DND-41 (cell line): ENCODE measurements at regions not wholly inside any gene's neighbourhood (a gene's known extent, or its start where the extent isn't known, plus 50 kb on each side); places are given as distances from the start of the nearest gene placed in this dataset.

Experiments used
- ATAC-seq: fragments of 200-7000 bp; cut with Tn5 transposase; 3 replicates; pipeline ENCODE4 v1.9.1; 2021; ENCODE audit warnings: low read depth; ENCODE audit not compliant: insufficient read depth
- DNase-seq: peaks from one replicate; pipeline ENCODE4 v3.0.0-alpha.2; 2020
- H2AFZ ChIP-seq: 2 replicates; pipeline ENCODE4 v1.6.0; 2012; ENCODE audit warnings: low read depth, low read length
- H3K27ac ChIP-seq: 2 replicates; pipeline ENCODE4 v1.5.1; 2012; ENCODE audit warnings: low read length, inconsistent platforms
- H3K27me3 ChIP-seq: fragments of 200-600 bp; sonication (generic); 2 replicates; pipeline ENCODE4 v1.6.0; 2012; ENCODE audit warnings: low read length, mild to moderate bottlenecking, inconsistent platforms; ENCODE audit not compliant: insufficient read depth, poor library complexity
- H3K36me3 ChIP-seq: 2 replicates; pipeline ENCODE4 v1.5.1; 2012; ENCODE audit warnings: low read length, inconsistent platforms; ENCODE audit not compliant: insufficient read depth
- H3K4me1 ChIP-seq: 2 replicates; pipeline ENCODE4 v1.5.1; 2012; ENCODE audit warnings: mild to moderate bottlenecking, low read length; ENCODE audit not compliant: insufficient read depth
- H3K4me2 ChIP-seq: 2 replicates; pipeline ENCODE4 v1.6.0; 2012; ENCODE audit warnings: mild to moderate bottlenecking, moderate library complexity, low read length, inconsistent platforms; ENCODE audit not compliant: insufficient read depth
- H3K4me3 ChIP-seq, 2 experiments: fragments of 200-600 bp in 1 of 2; shearing (Covaris generic) in 1 of 2; 2 replicates each; pipeline ENCODE4 v1.5.1; 2012 to 2016; ENCODE audit warnings: inconsistent platforms in 2 of 2, low read length in 2 of 2, mild to moderate bottlenecking in 2 of 2, low read depth in 1 of 2, moderate library complexity in 1 of 2
- H3K79me2 ChIP-seq: 2 replicates; pipeline ENCODE4 v1.6.0; 2012; ENCODE audit warnings: low read length, inconsistent platforms; ENCODE audit not compliant: insufficient read depth
- H3K9ac ChIP-seq: 2 replicates; pipeline ENCODE4 v1.6.0; 2012; ENCODE audit warnings: low read depth, mild to moderate bottlenecking, inconsistent platforms, low read length, moderate library complexity
- H3K9me3 ChIP-seq: 2 replicates; pipeline ENCODE4 v1.5.1; 2012; ENCODE audit warnings: low read length, moderate library complexity, mild to moderate bottlenecking, inconsistent platforms; ENCODE audit not compliant: insufficient read depth, severe bottlenecking
- H4K20me1 ChIP-seq: 2 replicates; pipeline ENCODE4 v1.6.0; 2012; ENCODE audit warnings: low read length; ENCODE audit not compliant: insufficient read depth
- EZH2 ChIP-seq: IDR thresholded peaks from 3 replicates; pipeline ENCODE4 v1.6.1; 2012; ENCODE audit warnings: borderline replicate concordance, low read depth, mild to moderate bottlenecking, moderate library complexity, low read length, inconsistent platforms; ENCODE audit not compliant: severe bottlenecking
- TF ChIP-seq, protein P1 (sequence below): IDR thresholded peaks from 2 replicates; pipeline ENCODE4 v1.5.1; 2012; ENCODE audit warnings: borderline replicate concordance, low read length, moderate library complexity, mild to moderate bottlenecking; ENCODE audit not compliant: poor library complexity, severe bottlenecking; ENCODE audit errors: extremely low read depth

DNA sequence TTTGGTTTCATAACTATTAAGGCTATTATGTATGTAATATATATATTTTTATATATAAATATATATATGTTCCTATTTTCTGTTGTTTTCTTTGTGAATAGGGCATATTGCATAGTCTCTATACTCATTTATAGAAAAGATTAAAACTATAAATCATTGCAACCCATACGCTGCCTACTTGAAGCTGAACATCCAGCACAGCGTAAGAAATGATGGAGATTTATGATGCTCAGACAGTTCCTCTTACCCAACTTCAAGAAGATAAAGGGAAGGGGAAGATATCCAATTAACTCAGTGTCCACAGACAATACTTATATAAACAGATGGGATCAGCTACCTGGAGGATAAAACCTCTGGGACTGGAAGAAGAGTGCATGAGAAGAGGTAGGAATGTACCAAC lies 791.7 kb downstream of the FAM181B start:
- H3K4me3 ChIP-seq, result no peak overlapping the region
- no peak overlapping the region for H3K9ac ChIP-seq
- TF ChIP-seq, protein P1, sequence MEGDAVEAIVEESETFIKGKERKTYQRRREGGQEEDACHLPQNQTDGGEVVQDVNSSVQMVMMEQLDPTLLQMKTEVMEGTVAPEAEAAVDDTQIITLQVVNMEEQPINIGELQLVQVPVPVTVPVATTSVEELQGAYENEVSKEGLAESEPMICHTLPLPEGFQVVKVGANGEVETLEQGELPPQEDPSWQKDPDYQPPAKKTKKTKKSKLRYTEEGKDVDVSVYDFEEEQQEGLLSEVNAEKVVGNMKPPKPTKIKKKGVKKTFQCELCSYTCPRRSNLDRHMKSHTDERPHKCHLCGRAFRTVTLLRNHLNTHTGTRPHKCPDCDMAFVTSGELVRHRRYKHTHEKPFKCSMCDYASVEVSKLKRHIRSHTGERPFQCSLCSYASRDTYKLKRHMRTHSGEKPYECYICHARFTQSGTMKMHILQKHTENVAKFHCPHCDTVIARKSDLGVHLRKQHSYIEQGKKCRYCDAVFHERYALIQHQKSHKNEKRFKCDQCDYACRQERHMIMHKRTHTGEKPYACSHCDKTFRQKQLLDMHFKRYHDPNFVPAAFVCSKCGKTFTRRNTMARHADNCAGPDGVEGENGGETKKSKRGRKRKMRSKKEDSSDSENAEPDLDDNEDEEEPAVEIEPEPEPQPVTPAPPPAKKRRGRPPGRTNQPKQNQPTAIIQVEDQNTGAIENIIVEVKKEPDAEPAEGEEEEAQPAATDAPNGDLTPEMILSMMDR, result no peak
- no peak for TF ChIP-seq EZH2
- no peak overlapping the region for H3K27ac ChIP-seq
- H3K4me1 ChIP-seq, result no peaks in the 10 kb centered on the region
- no peak for ATAC-seq
- H2AFZ ChIP-seq, result no peak overlapping the region
- no peaks in the 10 kb centered on the region for H3K79me2 ChIP-seq
- no peaks in the 10 kb centered on the region for H3K9me3 ChIP-seq
- no peak for DNase-seq
- H4K20me1 ChIP-seq, result no peaks in the 10 kb centered on the region
- no peak overlapping the region for H3K4me2 ChIP-seq
- H3K36me3 ChIP-seq, result no peaks in the 10 kb centered on the region
- no peaks in the 10 kb centered on the region for H3K27me3 ChIP-seq

- no peak for DNase-seq
- TF ChIP-seq EZH2, result no peak
- TF ChIP-seq, protein P1, result no peak
- Histone ChIP-seq H3K4me3 (no peak overlapping the region), H3K36me3 (no peaks in the 10 kb centered on the region), H3K27ac (no peak overlapping the region), H3K27me3 (no peaks in the 10 kb centered on the region), H4K20me1 (no peaks in the 10 kb centered on the region), H3K9ac (no peak overlapping the region), H3K9me3 (no peaks in the 10 kb centered on the region), H3K4me1 (no peaks in the 10 kb centered on the region), H3K79me2 (no peaks in the 10 kb centered on the region), H3K4me2 (no peak overlapping the region), H2AFZ (no peak overlapping the region)
- ATAC-seq, result no peak
These were observed 801.4 kb downstream of the FAM181B start for GRCh38 chr11:81932303-81932702.

- Histone ChIP-seq H3K4me1 (no peaks in the 10 kb centered on the region), H3K4me3 (no peak overlapping the region), H2AFZ (no peak overlapping the region), H3K27ac (no peak overlapping the region), H3K36me3 (no peaks in the 10 kb centered on the region), H3K27me3 (no peaks in the 10 kb centered on the region), H3K9me3 (no peaks in the 10 kb centered on the region), H3K4me2 (no peak overlapping the region), H3K79me2 (no peaks in the 10 kb centered on the region), H4K20me1 (no peaks in the 10 kb centered on the region), H3K9ac (no peak overlapping the region)
- TF ChIP-seq, protein P1, result no peak
- TF ChIP-seq EZH2, result no peak
- ATAC-seq (no peak), DNase-seq (no peak)
These were observed 813.5 kb downstream of the FAM181B start for GRCh38 chr11:81920205-81920604.

GRCh38 chr11:81916451-81916850 lies 817.2 kb downstream of the FAM181B start:
- Histone ChIP-seq H2AFZ (no peak overlapping the region), H3K9ac (no peak overlapping the region), H3K27me3 (peaks cover 3% of the 10 kb centered on the region), H3K4me3 (no peak overlapping the region), H3K9me3 (no peaks in the 10 kb centered on the region), H3K4me2 (no peak overlapping the region), H3K27ac (no peak overlapping the region), H3K79me2 (no peaks in the 10 kb centered on the region), H3K36me3 (no peaks in the 10 kb centered on the region), H4K20me1 (no peaks in the 10 kb centered on the region), H3K4me1 (no peaks in the 10 kb centered on the region)
- DNase-seq, result no peak
- ATAC-seq, result no peak
- TF ChIP-seq, protein P1, result no peak
- TF ChIP-seq EZH2, result no peak
